Chondrocyte (in vitro differentiated cells): ENCODE measurements at regions not wholly inside any gene's neighbourhood (a gene's known extent, or its start where the extent isn't known, plus 50 kb on each side); places are given as distances from the start of the nearest gene placed in this dataset.

Experiments used
- DNase-seq: peaks from one replicate; pipeline ENCODE4 v3.0.0; 2021; ENCODE audit warnings: mixed read lengths, low spot score
- H3K27ac Mint-ChIP-seq: one replicate; pipeline ENCODE4 v1.8.0; 2021; ENCODE audit warnings: mild to moderate bottlenecking, moderate library complexity, mixed read lengths; ENCODE audit not compliant: unreplicated experiment
- H3K27me3 Mint-ChIP-seq: 2 replicates; pipeline ENCODE4 v1.8.0; 2021; ENCODE audit warnings: low read depth, mixed read lengths
- H3K36me3 Mint-ChIP-seq: 2 replicates; pipeline ENCODE4 v1.8.0; 2021; ENCODE audit warnings: low read depth, mixed read lengths
- H3K4me1 Mint-ChIP-seq: 2 replicates; pipeline ENCODE4 v1.8.0; 2021; ENCODE audit warnings: low read depth, mild to moderate bottlenecking, mixed read lengths
- H3K4me3 Mint-ChIP-seq: one replicate; pipeline ENCODE4 v1.8.0; 2021; ENCODE audit warnings: mild to moderate bottlenecking, moderate library complexity, mixed read lengths; ENCODE audit not compliant: unreplicated experiment
- H3K9me3 Mint-ChIP-seq: 2 replicates; pipeline ENCODE4 v1.8.0; 2021; ENCODE audit warnings: low read depth, mixed read lengths
- TF ChIP-seq, protein P1 (sequence below): fragments of 200-600 bp; sonication (generic); IDR thresholded peaks from 2 replicates; pipeline ENCODE4 v1.5.0; 2021; ENCODE audit warnings: antibody characterized with exemption, mild to moderate bottlenecking, moderate library complexity

DNA sequence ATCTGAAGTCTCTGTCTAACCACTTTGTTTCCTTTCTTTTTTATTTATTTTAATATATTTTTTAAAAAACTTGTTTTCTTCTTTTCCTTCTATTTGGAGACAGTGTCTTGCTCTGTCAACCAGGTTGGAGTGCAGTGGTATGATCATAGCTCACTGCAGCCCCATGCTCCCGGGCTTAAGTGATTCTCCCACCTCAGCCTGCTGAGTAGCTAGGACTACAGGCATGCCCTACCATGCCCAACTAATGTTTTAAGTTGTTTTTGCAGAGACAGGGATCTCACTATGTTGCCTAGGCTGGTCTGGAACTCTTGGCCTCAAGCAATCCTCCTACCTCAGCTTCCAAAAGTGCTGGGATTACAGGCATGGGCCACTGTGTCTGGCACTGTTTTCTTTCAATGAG is 81.1 kb upstream of the TLK1 start:
- Mint-ChIP-seq H3K27me3 (no peaks in the 10 kb centered on the region), H3K36me3 (peaks cover 11% of the 10 kb centered on the region), H3K4me3 (no peak overlapping the region), H3K27ac (no peak overlapping the region), H3K4me1 (no peaks in the 10 kb centered on the region), H3K9me3 (peaks cover 21% of the 10 kb centered on the region)
- TF ChIP-seq, protein P1, sequence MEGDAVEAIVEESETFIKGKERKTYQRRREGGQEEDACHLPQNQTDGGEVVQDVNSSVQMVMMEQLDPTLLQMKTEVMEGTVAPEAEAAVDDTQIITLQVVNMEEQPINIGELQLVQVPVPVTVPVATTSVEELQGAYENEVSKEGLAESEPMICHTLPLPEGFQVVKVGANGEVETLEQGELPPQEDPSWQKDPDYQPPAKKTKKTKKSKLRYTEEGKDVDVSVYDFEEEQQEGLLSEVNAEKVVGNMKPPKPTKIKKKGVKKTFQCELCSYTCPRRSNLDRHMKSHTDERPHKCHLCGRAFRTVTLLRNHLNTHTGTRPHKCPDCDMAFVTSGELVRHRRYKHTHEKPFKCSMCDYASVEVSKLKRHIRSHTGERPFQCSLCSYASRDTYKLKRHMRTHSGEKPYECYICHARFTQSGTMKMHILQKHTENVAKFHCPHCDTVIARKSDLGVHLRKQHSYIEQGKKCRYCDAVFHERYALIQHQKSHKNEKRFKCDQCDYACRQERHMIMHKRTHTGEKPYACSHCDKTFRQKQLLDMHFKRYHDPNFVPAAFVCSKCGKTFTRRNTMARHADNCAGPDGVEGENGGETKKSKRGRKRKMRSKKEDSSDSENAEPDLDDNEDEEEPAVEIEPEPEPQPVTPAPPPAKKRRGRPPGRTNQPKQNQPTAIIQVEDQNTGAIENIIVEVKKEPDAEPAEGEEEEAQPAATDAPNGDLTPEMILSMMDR, result no peak
- DNase-seq, result no peak

DNA sequence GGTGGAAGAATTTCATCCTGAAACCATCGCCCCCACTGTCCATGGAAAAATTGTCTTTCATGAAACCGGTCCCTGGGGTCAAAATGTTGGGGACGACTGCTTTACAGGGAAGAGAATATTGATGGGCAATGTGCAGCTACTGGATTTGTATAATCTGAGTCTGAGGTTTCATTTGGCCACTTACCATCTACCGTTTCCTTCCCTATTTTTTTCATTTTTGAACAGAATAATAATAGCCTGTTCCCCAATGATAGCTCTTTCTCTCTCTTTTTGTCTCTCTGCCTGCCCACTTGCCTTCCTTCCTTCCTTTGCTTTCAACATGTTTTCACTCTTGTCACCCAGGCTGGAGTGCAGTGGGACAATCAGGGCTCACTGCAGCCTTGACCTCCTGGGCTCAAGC is 78.3 kb upstream of the TLK1 start:
- H3K4me1 Mint-ChIP-seq, result no peaks in the 10 kb centered on the region
- H3K9me3 Mint-ChIP-seq, result no peaks in the 10 kb centered on the region
- no peak overlapping the region for H3K27ac Mint-ChIP-seq
- TF ChIP-seq, protein P1, result no peak
- H3K36me3 Mint-ChIP-seq, result peaks cover 1% of the 10 kb centered on the region
- no peak overlapping the region for H3K4me3 Mint-ChIP-seq
- peaks cover 3% of the 10 kb centered on the region for H3K27me3 Mint-ChIP-seq
- DNase-seq, result no peak

DNA sequence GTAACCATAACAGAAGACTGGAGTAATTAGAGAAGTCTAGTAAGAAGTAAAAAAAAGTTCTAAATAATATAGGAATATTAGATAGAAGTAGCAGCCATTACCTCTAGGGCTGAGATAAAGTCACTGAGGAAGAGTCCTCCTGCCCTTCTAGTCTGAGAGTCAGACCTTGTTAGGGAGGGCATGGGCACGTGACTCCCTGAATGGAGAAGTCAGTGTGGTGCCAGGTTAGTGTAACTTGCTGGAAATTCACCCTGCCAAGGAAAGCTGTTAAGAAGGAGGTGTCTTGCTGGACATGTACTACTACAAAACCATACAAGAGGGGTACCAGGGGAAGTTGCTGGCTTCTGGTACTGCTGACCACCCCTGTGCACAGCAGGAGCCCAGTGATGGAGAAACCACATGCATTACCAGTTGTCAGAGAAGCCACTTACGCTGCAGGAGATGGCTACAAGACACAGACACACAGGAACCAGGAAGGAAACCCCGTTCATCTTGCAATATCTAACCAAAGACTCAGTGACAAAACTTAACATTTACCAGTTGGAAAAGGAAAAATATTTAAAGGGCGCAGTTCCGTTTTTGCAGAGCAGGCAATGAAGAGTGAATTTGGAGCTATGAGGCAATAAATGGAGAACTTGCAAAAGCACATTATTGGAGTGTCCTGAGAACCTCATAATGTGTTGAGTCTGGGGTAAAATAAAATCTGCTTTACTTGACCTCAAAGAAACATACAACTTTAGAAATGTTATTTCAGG is 77.2 kb upstream of the TLK1 start:
- Mint-ChIP-seq H3K27me3 (peaks cover 3% of the 10 kb centered on the region), H3K4me1 (no peaks in the 10 kb centered on the region), H3K36me3 (peaks cover 1% of the 10 kb centered on the region), H3K27ac (no peak overlapping the region), H3K9me3 (no peaks in the 10 kb centered on the region), H3K4me3 (no peak overlapping the region)
- no peak for DNase-seq
- TF ChIP-seq, protein P1, result no peak

DNA sequence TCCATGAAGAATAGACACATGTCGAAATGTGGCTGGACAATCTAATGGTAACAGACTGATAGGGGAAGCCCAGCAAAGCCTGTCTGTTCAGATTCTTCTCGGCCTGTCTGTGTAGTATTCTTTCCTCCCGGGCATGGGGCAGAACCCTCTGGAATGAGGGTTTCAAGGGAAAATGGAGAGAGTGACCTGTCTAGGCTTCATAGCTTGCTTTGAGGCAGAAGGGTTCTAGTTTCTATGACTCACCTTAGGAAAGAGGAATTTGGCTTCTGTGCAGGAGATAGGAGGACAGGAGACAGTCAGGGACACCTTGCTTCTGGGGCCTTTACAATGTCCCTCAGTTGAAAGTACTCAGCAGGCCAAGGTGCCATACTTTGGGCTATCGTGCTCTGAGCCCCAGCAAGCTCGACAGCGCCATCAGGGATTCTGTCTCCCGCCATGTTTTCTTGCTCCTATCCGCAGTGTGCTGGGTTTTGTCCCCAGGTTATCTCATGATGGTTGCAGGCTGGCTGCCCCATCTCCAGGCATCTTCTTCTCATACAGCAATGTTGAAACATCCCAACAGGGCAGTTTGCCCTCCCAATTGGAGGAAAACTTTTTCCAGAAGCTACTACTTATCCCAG is 74.7 kb upstream of the TLK1 start:
- H3K27me3 Mint-ChIP-seq, result peaks cover 3% of the 10 kb centered on the region
- no peak overlapping the region for H3K4me3 Mint-ChIP-seq
- peaks cover 1% of the 10 kb centered on the region for H3K36me3 Mint-ChIP-seq
- no peaks in the 10 kb centered on the region for H3K4me1 Mint-ChIP-seq
- no peaks in the 10 kb centered on the region for H3K9me3 Mint-ChIP-seq
- H3K27ac Mint-ChIP-seq, result no peak overlapping the region
- no peak for DNase-seq
- TF ChIP-seq, protein P1, result no peak

DNA sequence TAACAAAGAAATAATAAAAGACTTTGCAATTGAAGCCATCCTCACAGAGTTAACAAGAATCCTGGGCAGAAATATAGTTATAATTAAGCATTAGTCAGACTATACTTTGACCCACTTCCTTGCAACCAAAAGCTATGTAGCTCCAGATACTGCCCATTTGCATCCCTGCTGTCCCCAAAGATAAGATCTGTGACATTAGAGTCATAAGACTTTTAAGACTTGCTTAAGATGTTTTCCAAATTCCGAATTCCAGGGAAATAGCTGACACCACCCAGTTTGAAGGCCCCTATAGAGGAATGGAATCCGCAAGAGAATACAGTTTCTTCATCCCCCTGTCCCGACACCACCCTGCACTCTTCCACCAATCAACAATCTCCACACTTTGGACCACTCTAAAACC is 69.5 kb upstream of the TLK1 start:
- Mint-ChIP-seq H3K27me3 (peaks cover 2% of the 10 kb centered on the region), H3K4me3 (no peak overlapping the region), H3K9me3 (no peaks in the 10 kb centered on the region), H3K36me3 (no peaks in the 10 kb centered on the region), H3K4me1 (peaks cover 14% of the 10 kb centered on the region), H3K27ac (no peak overlapping the region)
- TF ChIP-seq, protein P1, result no peak
- no peak for DNase-seq
